HEK293T (cell line): ENCODE measurements at regions not wholly inside any gene's neighbourhood (a gene's known extent, or its start where the extent isn't known, plus 50 kb on each side); places are given as distances from the start of the nearest gene placed in this dataset.

Experiments used
- FOXA1 ChIP-seq: fragments of 450-650 bp; IDR thresholded peaks from 2 replicates; pipeline ENCODE4 v1.6.1; 2016; ENCODE audit warnings: mild to moderate bottlenecking
- L3MBTL2 ChIP-seq: fragments of 450-650 bp; conservative IDR thresholded peaks from 2 replicates; pipeline ENCODE4 v1.6.1; 2016; ENCODE audit warnings: mild to moderate bottlenecking

GRCh38 chr3:34508732-34509131, 710.3 kb downstream of the PDCD6IP start:
- no peak for TF ChIP-seq FOXA1
- no peak for TF ChIP-seq L3MBTL2
